Rectal smooth muscle tissue (tissue), 1 donor: ENCODE measurements at regions not wholly inside any gene's neighbourhood (a gene's known extent, or its start where the extent isn't known, plus 50 kb on each side); places are given as distances from the start of the nearest gene placed in this dataset.

ENCODE experiments used
- H3K27ac ChIP-seq: one replicate; pipeline ENCODE4 v1.7.0; 2013; ENCODE audit warnings: low read depth, low read length, inconsistent platforms
- H3K27me3 ChIP-seq: one replicate; pipeline ENCODE4 v1.7.0; 2013; ENCODE audit warnings: low read length; ENCODE audit not compliant: control insufficient read depth, insufficient read depth
- H3K36me3 ChIP-seq: one replicate; pipeline ENCODE4 v1.7.0; 2013; ENCODE audit warnings: low read length; ENCODE audit not compliant: control insufficient read depth, insufficient read depth
- H3K4me1 ChIP-seq: one replicate; pipeline ENCODE4 v1.7.0; 2013; ENCODE audit warnings: low read length; ENCODE audit not compliant: control insufficient read depth, insufficient read depth
- H3K4me3 ChIP-seq: one replicate; pipeline ENCODE4 v1.7.0; 2013; ENCODE audit warnings: low read length
- H3K9ac ChIP-seq: one replicate; pipeline ENCODE4 v1.7.0; 2013; ENCODE audit warnings: low read length

- H3K9ac ChIP-seq, result no peak overlapping the region
- H3K4me3 ChIP-seq, result no peak overlapping the region
- H3K4me1 ChIP-seq, result no peaks in the 10 kb centered on the region
- H3K27me3 ChIP-seq, result no peaks in the 10 kb centered on the region
- no peak overlapping the region for H3K27ac ChIP-seq
- H3K36me3 ChIP-seq, result no peaks in the 10 kb centered on the region
Measured at GRCh38 chr6:114418304-114418972, 75.6 kb upstream of the HS3ST5 start.

GRCh38 chr6:114407426-114408035 lies 64.7 kb upstream of the HS3ST5 start:
- Histone ChIP-seq H3K27me3 (no peaks in the 10 kb centered on the region), H3K4me1 (no peaks in the 10 kb centered on the region), H3K4me3 (no peak overlapping the region)

GRCh38 chr6:114404339-114404955 lies 61.6 kb upstream of the HS3ST5 start:
- H3K4me1 ChIP-seq, result no peaks in the 10 kb centered on the region
- H3K4me3 ChIP-seq, result no peak overlapping the region
- no peak overlapping the region for H3K27ac ChIP-seq
- H3K36me3 ChIP-seq, result no peaks in the 10 kb centered on the region
- no peaks in the 10 kb centered on the region for H3K27me3 ChIP-seq
- no peak overlapping the region for H3K9ac ChIP-seq

More at GRCh38 chr6:114407426-114408035, 64.7 kb upstream of the HS3ST5 start:
- no peak overlapping the region for H3K27ac ChIP-seq
- no peak overlapping the region for H3K9ac ChIP-seq
- H3K36me3 ChIP-seq, result no peaks in the 10 kb centered on the region

GRCh38 chr6:114403858-114404257 lies 61.0 kb upstream of the HS3ST5 start:
- no peak overlapping the region for H3K27ac ChIP-seq
- no peaks in the 10 kb centered on the region for H3K36me3 ChIP-seq
- no peaks in the 10 kb centered on the region for H3K4me1 ChIP-seq
- H3K27me3 ChIP-seq, result no peaks in the 10 kb centered on the region
- no peak overlapping the region for H3K4me3 ChIP-seq
- no peak overlapping the region for H3K9ac ChIP-seq

- H3K27me3 ChIP-seq, result no peaks in the 10 kb centered on the region
- no peak overlapping the region for H3K27ac ChIP-seq
- no peaks in the 10 kb centered on the region for H3K4me1 ChIP-seq
- no peaks in the 10 kb centered on the region for H3K36me3 ChIP-seq
- no peak overlapping the region for H3K9ac ChIP-seq
- no peak overlapping the region for H3K4me3 ChIP-seq
Measured at GRCh38 chr6:114398481-114398880, 55.7 kb upstream of the HS3ST5 start.
